ENCODE measurements at regions not wholly inside any gene's neighbourhood (a gene's known extent, or its start where the extent isn't known, plus 50 kb on each side); places are given as distances from the start of the nearest gene placed in this dataset.

DNA sequence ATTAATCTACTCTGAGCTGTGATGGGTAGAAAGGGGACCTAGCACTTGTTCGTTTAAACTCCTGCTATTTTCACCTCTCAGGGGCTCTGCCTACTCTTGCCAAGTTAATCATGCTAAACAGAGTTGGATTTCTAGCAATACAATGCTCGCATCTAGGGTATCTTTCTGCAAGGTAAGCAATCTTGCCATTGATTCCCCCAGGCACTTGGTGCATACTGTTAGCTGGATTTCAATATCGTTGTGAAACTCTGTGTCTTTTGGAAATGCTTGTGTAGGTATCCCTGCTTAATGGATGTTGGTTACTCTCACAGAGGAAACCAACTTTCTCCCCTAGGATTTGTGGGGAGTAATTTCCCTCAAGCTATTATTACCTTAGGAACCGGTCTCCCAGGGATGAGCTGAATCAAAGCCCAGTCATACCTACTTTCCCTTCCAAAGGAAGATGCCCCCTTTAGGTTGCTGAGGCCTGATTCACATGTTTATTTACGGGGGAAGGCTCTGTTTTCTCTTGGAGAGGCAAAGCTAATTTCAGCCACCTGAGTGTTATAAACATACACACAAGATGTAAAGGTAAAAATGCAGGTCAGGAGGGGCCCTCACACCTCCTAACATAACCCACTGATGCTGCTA is 366.8 kb downstream of the FBXW7 start:
- Histone ChIP-seq H3K27ac (ENCODE audit: low read depth, low read length) (no peak overlapping the region), H3K4me3 (ENCODE audit: low read depth, low read length) (no peak overlapping the region), H3K27me3 (ENCODE audit: control insufficient read depth, insufficient read depth, low read length) (peaks cover 7% of the 10 kb centered on the region), H3K9me3 (ENCODE audit: control insufficient read depth, insufficient read depth, low read length) (no peaks in the 10 kb centered on the region)
- ChIA-PET POLR2A (no interaction called here), CTCF (no interaction called here)
- DNase-seq (ENCODE audit: low read depth, low spot score), result no peak
- TF ChIP-seq, protein P1, sequence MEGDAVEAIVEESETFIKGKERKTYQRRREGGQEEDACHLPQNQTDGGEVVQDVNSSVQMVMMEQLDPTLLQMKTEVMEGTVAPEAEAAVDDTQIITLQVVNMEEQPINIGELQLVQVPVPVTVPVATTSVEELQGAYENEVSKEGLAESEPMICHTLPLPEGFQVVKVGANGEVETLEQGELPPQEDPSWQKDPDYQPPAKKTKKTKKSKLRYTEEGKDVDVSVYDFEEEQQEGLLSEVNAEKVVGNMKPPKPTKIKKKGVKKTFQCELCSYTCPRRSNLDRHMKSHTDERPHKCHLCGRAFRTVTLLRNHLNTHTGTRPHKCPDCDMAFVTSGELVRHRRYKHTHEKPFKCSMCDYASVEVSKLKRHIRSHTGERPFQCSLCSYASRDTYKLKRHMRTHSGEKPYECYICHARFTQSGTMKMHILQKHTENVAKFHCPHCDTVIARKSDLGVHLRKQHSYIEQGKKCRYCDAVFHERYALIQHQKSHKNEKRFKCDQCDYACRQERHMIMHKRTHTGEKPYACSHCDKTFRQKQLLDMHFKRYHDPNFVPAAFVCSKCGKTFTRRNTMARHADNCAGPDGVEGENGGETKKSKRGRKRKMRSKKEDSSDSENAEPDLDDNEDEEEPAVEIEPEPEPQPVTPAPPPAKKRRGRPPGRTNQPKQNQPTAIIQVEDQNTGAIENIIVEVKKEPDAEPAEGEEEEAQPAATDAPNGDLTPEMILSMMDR (IDR thresholded peaks at IDR 0.05; ENCODE audit: low read depth, low read length), result no peak

DNA sequence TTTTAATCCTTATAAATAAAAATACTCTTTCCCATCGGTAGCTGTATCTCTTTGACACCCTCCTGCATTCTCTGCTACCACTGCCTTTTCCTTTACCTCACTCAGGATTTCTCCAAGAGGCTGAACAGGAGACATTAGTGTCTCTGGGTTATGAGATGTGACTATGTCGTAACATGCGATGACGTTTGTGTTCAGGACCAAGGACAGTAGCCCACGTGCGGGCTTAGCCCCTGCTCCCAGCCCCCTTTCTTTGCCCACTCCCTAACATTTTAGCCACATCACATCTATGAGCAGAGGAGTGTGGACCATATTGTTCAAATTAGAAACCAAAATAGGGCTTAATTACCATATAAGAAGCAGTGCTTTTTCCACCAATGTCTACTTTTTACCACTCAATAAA is 369.3 kb downstream of the FBXW7 start:
- ChIA-PET POLR2A (no interaction called here), CTCF (no interaction called here)
- Histone ChIP-seq H3K27ac (ENCODE audit: low read depth, low read length) (no peak overlapping the region), H3K9me3 (ENCODE audit: control insufficient read depth, insufficient read depth, low read length) (no peaks in the 10 kb centered on the region), H3K27me3 (ENCODE audit: control insufficient read depth, insufficient read depth, low read length) (peaks cover 5% of the 10 kb centered on the region), H3K4me3 (ENCODE audit: low read depth, low read length) (no peak overlapping the region)
- no peak for DNase-seq (ENCODE audit: low read depth, low spot score)
- TF ChIP-seq, protein P1 (IDR thresholded peaks at IDR 0.05; ENCODE audit: low read depth, low read length), result no peak

DNA sequence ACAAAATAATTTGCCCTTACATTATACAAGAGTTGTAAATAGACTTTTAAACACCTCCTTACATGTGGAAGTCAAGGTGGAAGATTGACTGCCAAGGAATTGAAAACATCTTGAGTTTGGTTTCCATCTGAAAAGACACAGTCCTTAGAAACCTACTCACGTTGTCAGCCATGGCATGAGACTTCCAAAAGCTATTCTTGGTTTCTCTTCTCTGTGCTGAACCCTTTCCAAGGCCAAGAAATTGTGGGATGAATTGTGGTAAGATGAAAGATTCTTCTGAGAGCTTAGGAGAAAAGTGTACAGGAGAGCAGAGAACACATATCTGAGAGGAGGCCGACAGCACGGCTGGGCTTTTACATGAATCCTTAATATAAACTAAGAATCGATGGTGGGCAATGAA is 370.0 kb downstream of the FBXW7 start:
- Histone ChIP-seq H3K27me3 (ENCODE audit: control insufficient read depth, insufficient read depth, low read length) (peaks cover 5% of the 10 kb centered on the region), H3K27ac (ENCODE audit: low read depth, low read length) (no peak overlapping the region), H3K4me3 (ENCODE audit: low read depth, low read length) (no peak overlapping the region), H3K9me3 (ENCODE audit: control insufficient read depth, insufficient read depth, low read length) (no peaks in the 10 kb centered on the region)
- TF ChIP-seq, protein P1 (IDR thresholded peaks at IDR 0.05; ENCODE audit: low read depth, low read length), result no peak
- CTCF ChIA-PET, result no interaction called here
- POLR2A ChIA-PET, result no interaction called here
- DNase-seq (ENCODE audit: low read depth, low spot score), result no peak

DNA sequence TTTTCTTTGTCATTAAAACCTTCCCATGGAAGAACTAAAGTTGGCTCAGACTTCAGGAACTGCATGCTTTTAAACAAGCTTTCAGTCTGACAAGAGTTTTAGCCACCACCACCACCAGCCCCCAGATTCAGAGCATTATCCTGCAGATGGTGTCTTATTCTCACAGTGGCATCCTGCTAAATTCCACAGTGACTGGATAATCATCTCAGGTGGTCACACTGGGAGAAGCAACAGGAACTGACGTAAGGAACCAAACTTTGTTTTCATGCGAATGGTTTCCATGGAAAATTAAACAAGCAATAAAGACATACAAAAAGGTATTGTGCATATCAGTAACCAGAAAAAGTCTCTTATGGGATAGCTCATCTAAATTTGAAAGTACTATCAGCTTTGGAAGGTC is 370.7 kb downstream of the FBXW7 start:
- H3K27ac ChIP-seq (ENCODE audit: low read depth, low read length), result no peak overlapping the region
- DNase-seq (ENCODE audit: low read depth, low spot score), result no peak
- TF ChIP-seq, protein P1 (IDR thresholded peaks at IDR 0.05; ENCODE audit: low read depth, low read length), result no peak
- POLR2A ChIA-PET, result no interaction called here
- H3K27me3 ChIP-seq (ENCODE audit: control insufficient read depth, insufficient read depth, low read length), result peaks cover 2% of the 10 kb centered on the region
- CTCF ChIA-PET, result no interaction called here
- no peak overlapping the region for H3K4me3 ChIP-seq (ENCODE audit: low read depth, low read length)
- no peaks in the 10 kb centered on the region for H3K9me3 ChIP-seq (ENCODE audit: control insufficient read depth, insufficient read depth, low read length)

DNA sequence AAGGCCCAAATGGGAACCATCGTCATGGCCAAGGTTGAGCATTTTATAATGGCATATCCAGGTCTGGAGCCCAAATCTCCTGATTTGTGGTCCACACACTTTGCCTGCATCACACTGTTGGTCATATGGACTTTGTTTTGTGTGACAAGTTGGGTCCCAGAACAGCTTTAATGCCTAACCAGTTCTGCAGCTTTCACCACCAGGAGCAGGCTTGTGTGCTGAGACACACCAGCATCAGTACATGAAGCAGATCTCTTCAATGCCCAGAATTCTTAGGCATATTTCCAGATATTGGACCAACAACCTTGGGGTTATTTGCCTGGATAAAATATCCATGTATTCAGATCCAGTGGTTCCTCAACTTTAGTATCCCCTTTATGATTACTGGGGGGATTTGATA is 371.3 kb downstream of the FBXW7 start:
- H3K27ac ChIP-seq (ENCODE audit: low read depth, low read length), result no peak overlapping the region
- H3K4me3 ChIP-seq (ENCODE audit: low read depth, low read length), result no peak overlapping the region
- TF ChIP-seq, protein P1 (IDR thresholded peaks at IDR 0.05; ENCODE audit: low read depth, low read length), result no peak
- H3K9me3 ChIP-seq (ENCODE audit: control insufficient read depth, insufficient read depth, low read length), result no peaks in the 10 kb centered on the region
- DNase-seq (ENCODE audit: low read depth, low spot score), result no peak
- H3K27me3 ChIP-seq (ENCODE audit: control insufficient read depth, insufficient read depth, low read length), result peaks cover 2% of the 10 kb centered on the region
- ChIA-PET CTCF (no interaction called here), POLR2A (no interaction called here)

All from AG04450 (cell line).